Keratinocyte (primary cell): ENCODE measurements at regions not wholly inside any gene's neighbourhood (a gene's known extent, or its start where the extent isn't known, plus 50 kb on each side); places are given as distances from the start of the nearest gene placed in this dataset.

Source experiments
- DNase-seq: peaks from one replicate; pipeline ENCODE4 v3.0.0-alpha.2; 2011; ENCODE audit warnings: low read depth, missing footprints, low spot score
- FAIRE-seq: peaks from 2 replicates; lab custom pipeline; 2011; peaks lifted over from hg19 to GRCh38; lab: Jason Lieb, UNC
- H2AFZ ChIP-seq: 2 replicates; pipeline ENCODE4 v1.6.0; 2012; ENCODE audit warnings: low read length, control low read depth, inconsistent platforms; ENCODE audit not compliant: control insufficient read depth
- H3K27ac ChIP-seq: 2 replicates; pipeline ENCODE4 v1.5.1; 2011; ENCODE audit warnings: low read length; ENCODE audit not compliant: control insufficient read depth, insufficient read depth
- H3K27me3 ChIP-seq: 3 replicates; pipeline ENCODE4 v1.6.0; 2011; ENCODE audit warnings: low read length; ENCODE audit not compliant: control insufficient read depth, insufficient read depth; ENCODE audit errors: extremely low read depth
- H3K36me3 ChIP-seq, 2 experiments: 2 replicates in 1 of 2; 3 replicates in 1 of 2; pipeline ENCODE4 v1.5.1; 2011; ENCODE audit warnings: low read length in 2 of 2, mild to moderate bottlenecking in 1 of 2; ENCODE audit not compliant: control insufficient read depth in 2 of 2, insufficient read depth in 2 of 2; ENCODE audit errors: extremely low read depth in 1 of 2
- H3K4me1 ChIP-seq: 3 replicates; pipeline ENCODE4 v1.5.1; 2011; ENCODE audit warnings: low read length; ENCODE audit not compliant: control insufficient read depth, insufficient read depth; ENCODE audit errors: extremely low read depth
- H3K4me2 ChIP-seq: 3 replicates; pipeline ENCODE4 v1.6.0; 2011; ENCODE audit warnings: low read depth, low read length; ENCODE audit not compliant: control insufficient read depth, insufficient read depth; ENCODE audit errors: extremely low read depth
- H3K4me3 ChIP-seq, 3 experiments: fragments of 200-600 bp in 1 of 3; sonication (generic) in 1 of 3; 2 replicates in 2 of 3; 3 replicates in 1 of 3; pipeline ENCODE4 v1.5.1; 2011 to 2016; ENCODE audit warnings: low read length in 3 of 3, mild to moderate bottlenecking in 3 of 3, control low read depth in 2 of 3, inconsistent platforms in 1 of 3, low read depth in 1 of 3, mixed read lengths in 1 of 3, mixed run types in 1 of 3, moderate library complexity in 1 of 3; ENCODE audit not compliant: control insufficient read depth in 2 of 3, insufficient read depth in 2 of 3; ENCODE audit errors: extremely low read depth in 1 of 3
- H3K79me2 ChIP-seq: 2 replicates; pipeline ENCODE4 v1.6.0; 2012; ENCODE audit warnings: low read length; ENCODE audit not compliant: control insufficient read depth, insufficient read depth
- H3K9ac ChIP-seq: 3 replicates; pipeline ENCODE4 v1.6.0; 2011; ENCODE audit warnings: low read length; ENCODE audit not compliant: control insufficient read depth, insufficient read depth; ENCODE audit errors: extremely low read depth
- H3K9me1 ChIP-seq: 3 replicates; pipeline ENCODE4 v1.6.0; 2011; ENCODE audit warnings: low read length; ENCODE audit not compliant: control insufficient read depth, insufficient read depth; ENCODE audit errors: extremely low read depth
- H3K9me3 ChIP-seq: 2 replicates; pipeline ENCODE4 v1.5.1; 2012; ENCODE audit warnings: low read depth, low read length; ENCODE audit not compliant: control insufficient read depth
- H4K20me1 ChIP-seq: 3 replicates; pipeline ENCODE4 v1.6.0; 2011; ENCODE audit warnings: low read length; ENCODE audit not compliant: control insufficient read depth, insufficient read depth; ENCODE audit errors: extremely low read depth
- EZH2 ChIP-seq: IDR thresholded peaks from one replicate; pipeline ENCODE4 v1.6.1; 2012; ENCODE audit warnings: inconsistent platforms, mild to moderate bottlenecking, low read length, moderate library complexity
- dilution Hi-C: fragments of 300-500 bp; cut with MboI; formaldehyde crosslinking; loops from one replicate; pipeline ENCODE4 v1.7.0; 2020; ENCODE audit warnings: low sequenced_read_pairs; ENCODE audit not compliant: extremely low pct_ligation_motif_present
- TF ChIP-seq, protein P1 (sequence below), 3 experiments: IDR thresholded peaks in 1 of 3; conservative IDR thresholded peaks in 1 of 3; optimal IDR thresholded peaks in 1 of 3; 2 replicates in 2 of 3; 3 replicates in 1 of 3; pipeline versions ENCODE3 to v1.5.1; 2011; ENCODE audit warnings: low read length in 3 of 3, mild to moderate bottlenecking in 3 of 3, moderate library complexity in 2 of 3, control low read depth in 1 of 3, inconsistent platforms in 1 of 3; ENCODE audit not compliant: insufficient read depth in 2 of 3; ENCODE audit errors: extremely low read depth in 1 of 3

DNA sequence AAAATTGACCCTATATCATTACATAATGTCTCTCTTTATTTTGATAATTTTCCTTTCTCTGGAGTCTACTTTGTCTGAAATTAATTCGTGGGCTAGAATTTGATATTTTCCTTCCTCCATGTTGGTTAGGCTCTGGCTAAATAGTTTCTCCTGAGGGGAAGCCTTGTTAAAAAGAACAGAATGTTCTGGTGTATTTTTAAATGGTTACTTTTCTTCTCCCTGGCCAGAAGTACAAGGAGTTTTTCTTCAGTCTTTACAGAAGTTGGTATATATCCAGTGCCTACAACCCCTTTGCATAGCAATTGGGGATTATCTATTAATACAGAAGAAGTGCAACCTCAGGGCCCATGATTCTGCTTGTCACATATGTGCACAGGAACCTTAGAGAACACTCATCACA lies 185.6 kb upstream of the RAB4A start:
- Histone ChIP-seq H3K9me1 (no peaks in the 10 kb centered on the region), H3K36me3 (no peaks in the 10 kb centered on the region), H3K4me2 (no peak overlapping the region), H3K9me3 (no peaks in the 10 kb centered on the region), H3K9ac (no peak overlapping the region), H3K27ac (no peak overlapping the region), H3K4me3 (no peak overlapping the region), H3K4me1 (no peaks in the 10 kb centered on the region), H3K79me2 (no peaks in the 10 kb centered on the region), H3K27me3 (peaks cover 5% of the 10 kb centered on the region), H2AFZ (no peak overlapping the region), H4K20me1 (no peaks in the 10 kb centered on the region)
- dilution Hi-C loops: no loop called here
- DNase-seq: no peak
- TF ChIP-seq EZH2: no peak
- TF ChIP-seq, protein P1, sequence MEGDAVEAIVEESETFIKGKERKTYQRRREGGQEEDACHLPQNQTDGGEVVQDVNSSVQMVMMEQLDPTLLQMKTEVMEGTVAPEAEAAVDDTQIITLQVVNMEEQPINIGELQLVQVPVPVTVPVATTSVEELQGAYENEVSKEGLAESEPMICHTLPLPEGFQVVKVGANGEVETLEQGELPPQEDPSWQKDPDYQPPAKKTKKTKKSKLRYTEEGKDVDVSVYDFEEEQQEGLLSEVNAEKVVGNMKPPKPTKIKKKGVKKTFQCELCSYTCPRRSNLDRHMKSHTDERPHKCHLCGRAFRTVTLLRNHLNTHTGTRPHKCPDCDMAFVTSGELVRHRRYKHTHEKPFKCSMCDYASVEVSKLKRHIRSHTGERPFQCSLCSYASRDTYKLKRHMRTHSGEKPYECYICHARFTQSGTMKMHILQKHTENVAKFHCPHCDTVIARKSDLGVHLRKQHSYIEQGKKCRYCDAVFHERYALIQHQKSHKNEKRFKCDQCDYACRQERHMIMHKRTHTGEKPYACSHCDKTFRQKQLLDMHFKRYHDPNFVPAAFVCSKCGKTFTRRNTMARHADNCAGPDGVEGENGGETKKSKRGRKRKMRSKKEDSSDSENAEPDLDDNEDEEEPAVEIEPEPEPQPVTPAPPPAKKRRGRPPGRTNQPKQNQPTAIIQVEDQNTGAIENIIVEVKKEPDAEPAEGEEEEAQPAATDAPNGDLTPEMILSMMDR (optimal IDR thresholded peaks at IDR 0.05 in 1 of 3, IDR thresholded peaks at IDR 0.05 in 1 of 3, conservative IDR thresholded peaks at IDR 0.05 in 1 of 3; ENCODE audit: extremely low read depth in 1 of 3, insufficient read depth in 2 of 3, low read length in 3 of 3): no peak
- no peak for FAIRE-seq

DNA sequence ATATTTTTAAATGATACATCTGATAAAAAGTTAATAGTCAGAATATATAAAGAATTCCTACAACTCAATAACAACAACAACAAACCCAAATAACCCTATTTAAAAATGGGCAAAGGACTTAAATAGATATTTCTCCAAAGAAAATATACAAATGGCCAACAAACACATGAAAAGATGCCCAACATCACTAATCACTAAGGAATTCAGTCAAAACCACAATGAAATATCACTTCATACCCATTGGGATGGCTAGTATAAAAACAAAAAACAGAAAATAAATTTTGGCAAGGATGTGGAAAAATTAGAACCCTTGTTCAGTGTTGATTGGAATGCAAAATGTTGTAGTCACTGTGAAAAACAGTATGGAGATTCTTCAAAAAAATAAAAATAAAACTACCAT lies 184.8 kb upstream of the RAB4A start:
- Histone ChIP-seq H3K4me1 (no peaks in the 10 kb centered on the region), H3K4me2 (no peak overlapping the region), H3K4me3 (no peak overlapping the region), H3K9me1 (no peaks in the 10 kb centered on the region), H3K36me3 (no peaks in the 10 kb centered on the region), H3K27ac (no peak overlapping the region), H4K20me1 (no peaks in the 10 kb centered on the region), H3K79me2 (no peaks in the 10 kb centered on the region), H3K27me3 (peaks cover 5% of the 10 kb centered on the region), H3K9ac (no peak overlapping the region), H3K9me3 (no peaks in the 10 kb centered on the region), H2AFZ (no peak overlapping the region)
- DNase-seq: no peak
- dilution Hi-C loops: no loop called here
- TF ChIP-seq EZH2: no peak
- TF ChIP-seq, protein P1 (optimal IDR thresholded peaks at IDR 0.05 in 1 of 3, IDR thresholded peaks at IDR 0.05 in 1 of 3, conservative IDR thresholded peaks at IDR 0.05 in 1 of 3; ENCODE audit: extremely low read depth in 1 of 3, insufficient read depth in 2 of 3, low read length in 3 of 3): no peak
- no peak for FAIRE-seq
